Stomach (tissue), 8 donors: ENCODE measurements at regions not wholly inside any gene's neighbourhood (a gene's known extent, or its start where the extent isn't known, plus 50 kb on each side); places are given as distances from the start of the nearest gene placed in this dataset.

Experiments used
- DNase-seq, 2 donors: peaks; one replicate each; pipeline versions ENCODE4 v3.0.0 to v3.0.0-alpha.2; 2013 to 2019
- H3K27ac ChIP-seq, 5 donors: fragments of 200-600 bp in 4 of 5; sonication (generic) in 4 of 5; one replicate each; pipeline ENCODE4 v1.5.1; 2013 to 2019; ENCODE audit warnings: mild to moderate bottlenecking in 1 of 5, moderate library complexity in 1 of 5
- H3K27me3 ChIP-seq, 3 donors: fragments of 200-600 bp; sonication (generic); one replicate each; pipeline ENCODE4 v1.5.1; 2017 to 2019; ENCODE audit warnings: mixed run types in 1 of 3
- H3K36me3 ChIP-seq, 4 donors: fragments of 200-600 bp; sonication (generic); 1 replicate in 3 of 4; 2 replicates in 1 of 4; pipeline ENCODE4 v1.5.1; 2016 to 2019
- H3K4me1 ChIP-seq, 4 donors: fragments of 200-600 bp; sonication (generic); one replicate each; pipeline ENCODE4 v1.5.1; 2016 to 2019
- H3K4me3 ChIP-seq, 4 donors: fragments of 200-600 bp; sonication (generic) in 3 of 4; one replicate each; pipeline ENCODE4 v1.5.1; 2016 to 2019; ENCODE audit warnings: mild to moderate bottlenecking in 1 of 4
- H3K9me3 ChIP-seq, 4 donors: fragments of 200-600 bp; sonication (generic); one replicate each; pipeline ENCODE4 v1.5.1; 2016 to 2019
- EP300 ChIP-seq: sonication (generic); formaldehyde crosslinking; IDR thresholded peaks from one replicate; pipeline ENCODE4 v1.6.1; 2017; ENCODE audit warnings: antibody characterized with exemption
- POLR2A ChIP-seq, 4 donors: fragments of 450-650 bp; IDR thresholded peaks; one replicate each; pipeline ENCODE4 v1.6.1; 2016; ENCODE audit warnings: antibody characterized with exemption in 4 of 4, control low read depth in 2 of 4, mild to moderate bottlenecking in 1 of 4, moderate library complexity in 1 of 4
- POLR2AphosphoS5 ChIP-seq, 3 donors: sonication (generic); formaldehyde crosslinking; IDR thresholded peaks; one replicate each; pipeline ENCODE4 v1.6.1; 2016; ENCODE audit warnings: antibody characterized with exemption in 3 of 3
- WGBS, 5 donors: extraction: QIAGEN DNeasy Blood & Tissue Kit in 3 of 5; methylation state at CpG; one replicate each; pipeline versions ENCODE4 v1.1.5 to v1.1.7; 2013 to 2018; 5-methylcytosine and 5-hydroxymethylcytosine counted together
- intact Hi-C: fragments of 100-400 bp; cut with DNase I; formaldehyde crosslinking; loops from one replicate; pipeline ENCODE4 v1.15.1; 2023; ENCODE audit warnings: low total_unique reads
- TF ChIP-seq, protein P1 (sequence below), 7 experiments: fragments of 450-650 bp in 4 of 7; fragments of 200-600 bp in 3 of 7; sonication (generic) in 3 of 7; IDR thresholded peaks; one replicate each; pipeline ENCODE4 v1.5.1; 2016 to 2019; ENCODE audit warnings: antibody characterized with exemption in 7 of 7, control low read depth in 2 of 7, mild to moderate bottlenecking in 1 of 7
- donor health status: healthy with polysubstance abuse.
- donor health status: Bipolar disorder and iron deficiency.
- donor health status: healthy.

- Histone ChIP-seq H3K4me3 (no peak overlapping the region), H3K9me3 (no peaks in the 10 kb centered on the region), H3K4me1 (no peaks in the 10 kb centered on the region), H3K36me3 (no peaks in the 10 kb centered on the region), H3K27ac (no peak overlapping the region), H3K27me3 (no peaks in the 10 kb centered on the region)
- 48 to 57% (median 50%) methylated on average over 6 of the region's 6 CpGs for WGBS, 5 donors
- intact Hi-C loops = no loop called here
- TF ChIP-seq, protein P1, sequence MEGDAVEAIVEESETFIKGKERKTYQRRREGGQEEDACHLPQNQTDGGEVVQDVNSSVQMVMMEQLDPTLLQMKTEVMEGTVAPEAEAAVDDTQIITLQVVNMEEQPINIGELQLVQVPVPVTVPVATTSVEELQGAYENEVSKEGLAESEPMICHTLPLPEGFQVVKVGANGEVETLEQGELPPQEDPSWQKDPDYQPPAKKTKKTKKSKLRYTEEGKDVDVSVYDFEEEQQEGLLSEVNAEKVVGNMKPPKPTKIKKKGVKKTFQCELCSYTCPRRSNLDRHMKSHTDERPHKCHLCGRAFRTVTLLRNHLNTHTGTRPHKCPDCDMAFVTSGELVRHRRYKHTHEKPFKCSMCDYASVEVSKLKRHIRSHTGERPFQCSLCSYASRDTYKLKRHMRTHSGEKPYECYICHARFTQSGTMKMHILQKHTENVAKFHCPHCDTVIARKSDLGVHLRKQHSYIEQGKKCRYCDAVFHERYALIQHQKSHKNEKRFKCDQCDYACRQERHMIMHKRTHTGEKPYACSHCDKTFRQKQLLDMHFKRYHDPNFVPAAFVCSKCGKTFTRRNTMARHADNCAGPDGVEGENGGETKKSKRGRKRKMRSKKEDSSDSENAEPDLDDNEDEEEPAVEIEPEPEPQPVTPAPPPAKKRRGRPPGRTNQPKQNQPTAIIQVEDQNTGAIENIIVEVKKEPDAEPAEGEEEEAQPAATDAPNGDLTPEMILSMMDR (IDR thresholded peaks at IDR 0.05) = no peak
- TF ChIP-seq POLR2AphosphoS5 (IDR thresholded peaks at IDR 0.05) (no peak), EP300 (no peak), POLR2A (IDR thresholded peaks at IDR 0.05) (no peak)
- peak in 1 of 2 donors; percentile 14 for DNase-seq
Observed at GRCh38 chr13:66216728-66217127, 1013.4 kb downstream of the PCDH9 start.

- TF ChIP-seq, protein P1 (IDR thresholded peaks at IDR 0.05) = no peak
- TF ChIP-seq POLR2A (IDR thresholded peaks at IDR 0.05) (no peak), POLR2AphosphoS5 (IDR thresholded peaks at IDR 0.05) (no peak), EP300 (no peak)
- DNase-seq = no peak
- Histone ChIP-seq H3K4me3 (no peak overlapping the region), H3K27ac (no peak overlapping the region), H3K36me3 (no peaks in the 10 kb centered on the region), H3K4me1 (no peaks in the 10 kb centered on the region), H3K27me3 (no peaks in the 10 kb centered on the region), H3K9me3 (no peaks in the 10 kb centered on the region)
- intact Hi-C loops = no loop called here
Observed at GRCh38 chr13:66214467-66214866, 1015.7 kb downstream of the PCDH9 start.

GRCh38 chr13:66212511-66212910 lies 1017.6 kb downstream of the PCDH9 start:
- intact Hi-C loops = no loop called here
- no peaks in the 10 kb centered on the region for H3K4me1 ChIP-seq
- no peaks in the 10 kb centered on the region for H3K9me3 ChIP-seq
- H3K27me3 ChIP-seq = no peaks in the 10 kb centered on the region
- no peaks in the 10 kb centered on the region for H3K36me3 ChIP-seq
- H3K27ac ChIP-seq = no peak overlapping the region
- 90 to 100% (median 94%) methylated on average over 1 of the region's 1 CpG for WGBS, 5 donors
- no peak overlapping the region for H3K4me3 ChIP-seq
- DNase-seq = no peak
- TF ChIP-seq, protein P1 (IDR thresholded peaks at IDR 0.05) = no peak
- TF ChIP-seq EP300 = no peak
- no peak for TF ChIP-seq POLR2A (IDR thresholded peaks at IDR 0.05)
- TF ChIP-seq POLR2AphosphoS5 (IDR thresholded peaks at IDR 0.05) = no peak

DNA sequence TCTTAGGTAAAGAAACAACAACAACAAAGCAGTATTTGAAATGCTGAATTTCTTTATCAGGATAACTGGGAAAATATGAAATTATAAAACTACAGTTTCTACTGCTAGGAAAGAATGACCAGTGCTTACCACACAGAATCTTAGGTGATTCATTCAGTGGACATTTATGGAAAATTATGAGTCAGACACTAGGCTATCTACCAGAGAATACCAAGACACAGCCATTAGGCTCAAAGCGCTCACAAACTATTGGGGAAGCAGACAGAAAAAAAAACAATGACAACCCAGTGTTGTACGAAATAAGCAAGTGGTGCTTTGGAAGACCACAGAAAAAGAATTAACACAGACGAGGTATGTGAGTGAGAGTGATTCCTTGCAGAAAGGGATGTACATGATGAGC lies 1019.5 kb downstream of the PCDH9 start:
- H3K27ac ChIP-seq = no peak overlapping the region
- H3K27me3 ChIP-seq = no peaks in the 10 kb centered on the region
- intact Hi-C loops = no loop called here
- no peaks in the 10 kb centered on the region for H3K4me1 ChIP-seq
- no peaks in the 10 kb centered on the region for H3K36me3 ChIP-seq
- H3K9me3 ChIP-seq = no peaks in the 10 kb centered on the region
- no peak overlapping the region for H3K4me3 ChIP-seq
- no peak for TF ChIP-seq EP300
- no peak for TF ChIP-seq POLR2A (IDR thresholded peaks at IDR 0.05)
- TF ChIP-seq, protein P1 (IDR thresholded peaks at IDR 0.05) = no peak
- TF ChIP-seq POLR2AphosphoS5 (IDR thresholded peaks at IDR 0.05) = no peak
- WGBS, 5 donors = 70 to 89% (median 77%) methylated on average over 3 of the region's 3 CpGs
- no peak for DNase-seq
